Pancreas (tissue), 10 donors: ENCODE measurements at regions not wholly inside any gene's neighbourhood (a gene's known extent, or its start where the extent isn't known, plus 50 kb on each side); places are given as distances from the start of the nearest gene placed in this dataset.

Source experiments
- ATAC-seq, 4 donors: fragments of 200-7000 bp; cut with Tn5 transposase; one replicate each; pipeline versions ENCODE4 v1.8.0 to v1.9.1; 2020; ENCODE audit warnings: mild to moderate bottlenecking in 4 of 4, moderate library complexity in 4 of 4
- DNase-seq, 6 donors: peaks; one replicate each; pipeline ENCODE4 v3.0.0-alpha.2; 2020
- FAIRE-seq: peaks from 2 replicates; lab custom pipeline; 2012; peaks lifted over from hg19 to GRCh38; lab: Jason Lieb, UNC
- H3K27ac ChIP-seq, 4 donors: fragments of 200-600 bp; sonication (generic); 1 replicate in 3 of 4; 2 replicates in 1 of 4; pipeline versions ENCODE4 v1.5.0 to v1.8.0; 2020
- H3K27me3 ChIP-seq, 4 donors: fragments of 200-600 bp; one replicate each; pipeline ENCODE4 v1.8.0; 2021
- H3K36me3 ChIP-seq, 3 donors: fragments of 200-600 bp; sonication (generic) in 1 of 3; one replicate each; pipeline versions ENCODE4 v1.5.0 to v1.8.0; 2020 to 2021
- H3K4me1 ChIP-seq, 3 donors: fragments of 200-600 bp; one replicate each; pipeline ENCODE4 v1.8.0; 2021
- H3K4me3 ChIP-seq, 4 donors: fragments of 200-600 bp; sonication (generic) in 2 of 4; one replicate each; pipeline versions ENCODE4 v1.5.0 to v1.8.0; 2020 to 2021
- H3K9me3 ChIP-seq, 4 donors: fragments of 200-600 bp; one replicate each; pipeline ENCODE4 v1.8.0; 2021
- WGBS, 2 donors: extraction: QIAGEN DNeasy Blood & Tissue Kit; methylation state at CpG; one replicate each; pipeline ENCODE4 v1.1.7; 2013; 5-methylcytosine and 5-hydroxymethylcytosine counted together
- intact Hi-C, 3 donors: fragments of 100-400 bp; cut with DNase I; formaldehyde crosslinking; loops; one replicate each; pipeline versions ENCODE4 v1.11.1 to v1.14.2; 2022
- TF ChIP-seq, protein P1 (sequence below), 4 donors: fragments of 200-600 bp; sonication (generic) in 3 of 4; IDR thresholded peaks; one replicate each; pipeline versions ENCODE4 v1.5.0 to v1.8.0; 2021; ENCODE audit warnings: antibody characterized with exemption in 4 of 4
- donor health status: healthy with polysubstance abuse.
- donor health status: DM: no; HTN: no; CAD: no; lungs with moderate emphysema.
- donor health status: DM: no; HTN: no; CAD: no.
- donor health status: control.
- donor health status: control.
- donor health status: Bipolar disorder and iron deficiency.
- donor health status: DM: yes; HTN: yes; CAD: no.
- donor health status: DM: no; HTN: no; CAD: no.
- donor health status: DM: no; HTN: no; CAD: no.
- donor health status: DM: yes; HTN: yes; CAD: no.

- ATAC-seq (no peak), FAIRE-seq (no peak), DNase-seq (no peak)
- no peaks in the 10 kb centered on the region for H3K9me3 ChIP-seq
- no peaks in the 10 kb centered on the region for H3K36me3 ChIP-seq
- H3K27ac ChIP-seq, result no peak overlapping the region
- TF ChIP-seq, protein P1, sequence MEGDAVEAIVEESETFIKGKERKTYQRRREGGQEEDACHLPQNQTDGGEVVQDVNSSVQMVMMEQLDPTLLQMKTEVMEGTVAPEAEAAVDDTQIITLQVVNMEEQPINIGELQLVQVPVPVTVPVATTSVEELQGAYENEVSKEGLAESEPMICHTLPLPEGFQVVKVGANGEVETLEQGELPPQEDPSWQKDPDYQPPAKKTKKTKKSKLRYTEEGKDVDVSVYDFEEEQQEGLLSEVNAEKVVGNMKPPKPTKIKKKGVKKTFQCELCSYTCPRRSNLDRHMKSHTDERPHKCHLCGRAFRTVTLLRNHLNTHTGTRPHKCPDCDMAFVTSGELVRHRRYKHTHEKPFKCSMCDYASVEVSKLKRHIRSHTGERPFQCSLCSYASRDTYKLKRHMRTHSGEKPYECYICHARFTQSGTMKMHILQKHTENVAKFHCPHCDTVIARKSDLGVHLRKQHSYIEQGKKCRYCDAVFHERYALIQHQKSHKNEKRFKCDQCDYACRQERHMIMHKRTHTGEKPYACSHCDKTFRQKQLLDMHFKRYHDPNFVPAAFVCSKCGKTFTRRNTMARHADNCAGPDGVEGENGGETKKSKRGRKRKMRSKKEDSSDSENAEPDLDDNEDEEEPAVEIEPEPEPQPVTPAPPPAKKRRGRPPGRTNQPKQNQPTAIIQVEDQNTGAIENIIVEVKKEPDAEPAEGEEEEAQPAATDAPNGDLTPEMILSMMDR (IDR thresholded peaks at IDR 0.05), result no peak
- 72 to 74% methylated on average over 3 of the region's 3 CpGs for WGBS, 2 donors
- H3K4me1 ChIP-seq, result peaks cover 0 to 4% (median 0%) of the 10 kb centered on the region in 3 donors
- no peaks in the 10 kb centered on the region for H3K27me3 ChIP-seq
- intact Hi-C loops, result no loop called here
- no peak overlapping the region for H3K4me3 ChIP-seq
Measured at GRCh38 chr20:11682285-11682684, 235.4 kb upstream of the BTBD3 start.

DNA sequence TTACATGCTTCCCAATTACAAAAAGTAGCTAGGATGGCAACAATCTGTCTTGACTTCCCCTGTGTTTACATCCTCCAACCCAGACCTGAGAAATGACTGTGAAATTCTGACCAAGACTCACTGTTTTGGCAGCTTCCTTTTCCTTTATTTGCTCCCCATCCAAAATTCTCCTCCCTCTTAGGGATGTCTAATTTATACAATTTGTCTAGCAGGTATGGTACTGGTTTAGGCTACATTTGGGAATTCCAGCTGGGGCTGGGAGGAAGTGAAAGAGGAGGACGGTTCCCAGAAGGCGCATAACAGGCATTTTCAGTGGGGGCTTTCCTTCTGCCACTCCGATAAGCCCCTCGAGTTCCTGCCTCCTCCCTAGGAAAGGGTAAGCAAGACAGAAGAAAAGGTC, 231.5 kb upstream of the BTBD3 start:
- DNase-seq, result no peak
- TF ChIP-seq, protein P1 (IDR thresholded peaks at IDR 0.05), result no peak
- Histone ChIP-seq H3K27me3 (no peaks in the 10 kb centered on the region), H3K9me3 (no peaks in the 10 kb centered on the region), H3K4me1 (peaks cover 0 to 11% (median 10%) of the 10 kb centered on the region in 3 donors), H3K27ac (no peak overlapping the region), H3K4me3 (no peak overlapping the region), H3K36me3 (no peaks in the 10 kb centered on the region)
- ATAC-seq, result no peak
- intact Hi-C loops, result no loop called here
- no peak for FAIRE-seq
- 70 to 87% methylated on average over 4 of the region's 4 CpGs for WGBS, 2 donors

DNA sequence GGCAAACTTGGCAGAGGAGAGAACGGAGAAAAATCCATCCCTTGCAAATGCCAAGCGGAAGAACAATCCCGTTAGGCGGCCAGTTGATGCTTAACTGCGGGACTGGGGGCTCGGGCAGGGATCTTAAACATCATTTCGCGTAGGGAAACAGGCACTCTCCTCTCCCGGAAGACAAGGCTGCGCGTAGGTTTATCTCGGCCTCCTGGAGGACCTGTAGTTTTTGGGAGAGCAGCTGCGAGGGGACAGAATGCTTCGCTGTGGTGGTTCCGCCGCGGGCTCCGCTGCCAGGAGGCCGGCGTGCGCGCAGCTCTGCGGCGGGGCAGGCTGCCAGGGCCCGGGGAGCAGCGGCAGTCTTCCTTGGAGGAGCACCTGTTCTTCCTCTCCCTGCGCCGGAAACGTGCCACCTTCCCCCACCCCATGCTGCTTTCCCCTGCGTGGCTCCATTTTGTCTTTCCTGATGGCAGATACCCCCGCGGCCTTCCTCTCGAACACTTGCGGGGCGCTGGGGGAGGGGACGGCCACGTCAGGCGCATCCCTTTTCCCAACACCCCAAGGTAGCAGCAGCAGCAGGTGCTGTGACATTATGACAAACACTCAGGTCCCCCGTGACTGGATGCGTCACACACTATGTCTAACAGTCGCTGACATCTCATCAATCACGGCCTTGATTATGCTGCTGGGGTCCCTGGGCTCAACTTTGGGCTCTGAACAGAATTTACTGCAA, 230.7 kb upstream of the BTBD3 start:
- ATAC-seq (peak; percentile 79 to 86 (median 85)), FAIRE-seq (no peak), DNase-seq (peak; percentile 22 to 82 (median 75))
- Histone ChIP-seq H3K4me3 (peak overlapping the region; percentile 1 to 33 (median 22)), H3K27me3 (no peaks in the 10 kb centered on the region), H3K4me1 (peaks cover 0 to 11% (median 10%) of the 10 kb centered on the region in 3 donors), H3K27ac (peak overlapping the region; percentile 12 to 73 (median 46)), H3K36me3 (no peaks in the 10 kb centered on the region), H3K9me3 (no peaks in the 10 kb centered on the region)
- WGBS, 2 donors, result 3 to 6% methylated on average over 42 of the region's 42 CpGs
- intact Hi-C loops, result no loop called here
- TF ChIP-seq, protein P1 (IDR thresholded peaks at IDR 0.05), result no peak

GRCh38 chr20:11687546-11688292, 230.0 kb upstream of the BTBD3 start:
- Histone ChIP-seq H3K4me3 (peak overlapping the region in 2 of 4 donors; percentile 32 to 33), H3K27me3 (no peaks in the 10 kb centered on the region), H3K36me3 (no peaks in the 10 kb centered on the region), H3K9me3 (no peaks in the 10 kb centered on the region), H3K27ac (peak overlapping the region; percentile 12 to 73 (median 46)), H3K4me1 (peaks cover 0 to 11% (median 10%) of the 10 kb centered on the region in 3 donors)
- intact Hi-C loops, result no loop called here
- peak in 3 of 6 donors; percentile 14 to 43 (median 17) for DNase-seq
- peak; percentile 90 to 95 (median 93) for ATAC-seq
- FAIRE-seq, result no peak
- TF ChIP-seq, protein P1 (IDR thresholded peaks at IDR 0.05), result no peak
- 10 to 13% methylated on average over 7 of the region's 7 CpGs for WGBS, 2 donors
